OCI-LY7 (cell line): ENCODE measurements at regions not wholly inside any gene's neighbourhood (a gene's known extent, or its start where the extent isn't known, plus 50 kb on each side); places are given as distances from the start of the nearest gene placed in this dataset.

Experiments
- BruUV-seq: library from RNA; stranded (reverse); fragments of 400-500 nt; replicated peaks from 2 replicates; lab custom pipeline; 2021; lab: Mats Ljungman, UMichigan
- CTCF ChIA-PET: fragments of 300-600 bp; sonication (Branson Sonifier 250); formaldehyde crosslinking; loops from one replicate; lab custom pipeline; 2022; ENCODE audit warnings: antibody characterized with exemption; ENCODE audit not compliant: unreplicated experiment; lab: Charles Lee
- POLR2A ChIA-PET: fragments of 300-600 bp; sonication (Branson Sonifier 250); formaldehyde crosslinking; loops from one replicate; lab custom pipeline; 2022; ENCODE audit warnings: antibody characterized with exemption; lab: Charles Lee
- DNase-seq: peaks from one replicate; pipeline ENCODE4 v3.0.0-alpha.2; 2015; ENCODE audit warnings: low spot score
- H2AFZ ChIP-seq: fragments of 200-600 bp; sonication (generic), shearing (Covaris generic); 2 replicates; pipeline ENCODE4 v1.6.1; 2014; ENCODE audit warnings: mild to moderate bottlenecking, antibody characterized with exemption, low read length, moderate library complexity
- H3K27ac ChIP-seq: fragments of 200-600 bp; sonication (generic); 2 replicates; pipeline ENCODE4 v1.5.1; 2014; ENCODE audit warnings: mixed run types, low read depth, mild to moderate bottlenecking, moderate library complexity, low read length, inconsistent platforms; ENCODE audit not compliant: poor library complexity, severe bottlenecking
- H3K36me3 ChIP-seq: fragments of 200-600 bp; sonication (generic); 2 replicates; pipeline ENCODE4 v1.6.1; 2014; ENCODE audit warnings: mild to moderate bottlenecking, antibody characterized with exemption, low read length, moderate library complexity, mixed read lengths; ENCODE audit not compliant: insufficient read depth
- H3K4me1 ChIP-seq: fragments of 200-600 bp; sonication (generic); 2 replicates; pipeline ENCODE4 v1.5.1; 2014; ENCODE audit warnings: mild to moderate bottlenecking, low read length; ENCODE audit not compliant: insufficient read depth, poor library complexity, severe bottlenecking
- H3K4me2 ChIP-seq: fragments of 200-600 bp; sonication (generic); 2 replicates; pipeline ENCODE4 v1.6.1; 2014; ENCODE audit warnings: mild to moderate bottlenecking, low read length
- H3K4me3 ChIP-seq: fragments of 200-600 bp; sonication (generic); 2 replicates; pipeline ENCODE4 v1.5.1; 2014; ENCODE audit warnings: mild to moderate bottlenecking, low read depth, low read length; ENCODE audit not compliant: poor library complexity, severe bottlenecking
- H3K79me2 ChIP-seq: fragments of 200-600 bp; sonication (generic); 2 replicates; pipeline ENCODE4 v1.6.1; 2016; ENCODE audit warnings: low read depth, mild to moderate bottlenecking, low read length, moderate library complexity, mixed read lengths; ENCODE audit not compliant: insufficient read depth
- H3K9me2 ChIP-seq: fragments of 200-600 bp; sonication (generic); 2 replicates; pipeline ENCODE4 v1.6.1; 2016; ENCODE audit warnings: mild to moderate bottlenecking, low read length, mixed read lengths; ENCODE audit not compliant: insufficient read depth
- H3K9me3 ChIP-seq: fragments of 200-600 bp; sonication (generic); 2 replicates; pipeline ENCODE4 v1.6.1; 2014; ENCODE audit warnings: mild to moderate bottlenecking, mixed run types, low read length, mixed read lengths
- H4K20me1 ChIP-seq: fragments of 200-600 bp; sonication (generic); 2 replicates; pipeline ENCODE4 v1.6.1; 2014; ENCODE audit warnings: mild to moderate bottlenecking, antibody characterized with exemption, low read length, moderate library complexity, mixed read lengths; ENCODE audit not compliant: insufficient read depth
- EZH2phosphoT487 ChIP-seq: fragments of 200-600 bp; sonication (generic); IDR thresholded peaks from 2 replicates; pipeline ENCODE4 v1.6.1; 2018; ENCODE audit warnings: low read depth, borderline replicate concordance, mild to moderate bottlenecking, mixed run types, antibody characterized with exemption, low read length, moderate library complexity, mixed read lengths
- intact Hi-C: fragments of 100-400 bp; cut with micrococcal nuclease; formaldehyde crosslinking; loops from one replicate; pipeline ENCODE4 v1.10.0; 2022; ENCODE audit not compliant: unreplicated experiment
- TF ChIP-seq, protein P1 (sequence below): fragments of 200-600 bp; sonication (generic); conservative IDR thresholded peaks from 2 replicates; pipeline ENCODE4 v1.5.1; 2014; ENCODE audit warnings: mild to moderate bottlenecking, antibody characterized with exemption, low read length, moderate library complexity, mixed read lengths

DNA sequence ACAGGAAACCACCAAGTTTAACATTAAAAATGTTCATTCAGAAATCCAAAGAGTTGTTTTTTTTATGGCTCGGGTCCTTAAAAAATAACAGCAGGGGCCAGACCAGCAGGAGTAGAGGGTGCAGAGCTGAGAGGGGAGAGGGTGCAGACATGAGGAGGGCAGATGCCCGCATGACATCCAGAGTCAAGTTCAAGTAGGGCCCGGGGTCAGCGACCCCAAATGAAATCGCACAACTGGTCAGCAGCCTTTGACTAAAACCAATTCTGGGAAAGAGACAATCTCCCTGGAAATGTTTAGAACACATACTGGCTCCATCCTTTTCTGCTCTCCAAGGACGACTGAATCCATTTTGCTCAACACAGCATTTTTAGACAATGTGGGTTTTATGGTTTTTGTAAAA is 297.5 kb downstream of the FGFR2 start:
- Histone ChIP-seq H3K36me3 (no peaks in the 10 kb centered on the region), H4K20me1 (no peaks in the 10 kb centered on the region), H3K27ac (no peak overlapping the region), H3K9me2 (no peaks in the 10 kb centered on the region), H3K9me3 (no peaks in the 10 kb centered on the region), H3K4me3 (no peak overlapping the region), H3K4me1 (no peaks in the 10 kb centered on the region), H2AFZ (no peak overlapping the region), H3K4me2 (no peak overlapping the region), H3K79me2 (no peaks in the 10 kb centered on the region)
- POLR2A ChIA-PET = no interaction called here
- TF ChIP-seq EZH2phosphoT487 = no peak
- no TSS peak for BruUV-seq
- intact Hi-C loops = no loop called here
- DNase-seq = no peak
- CTCF ChIA-PET = no interaction called here

DNA sequence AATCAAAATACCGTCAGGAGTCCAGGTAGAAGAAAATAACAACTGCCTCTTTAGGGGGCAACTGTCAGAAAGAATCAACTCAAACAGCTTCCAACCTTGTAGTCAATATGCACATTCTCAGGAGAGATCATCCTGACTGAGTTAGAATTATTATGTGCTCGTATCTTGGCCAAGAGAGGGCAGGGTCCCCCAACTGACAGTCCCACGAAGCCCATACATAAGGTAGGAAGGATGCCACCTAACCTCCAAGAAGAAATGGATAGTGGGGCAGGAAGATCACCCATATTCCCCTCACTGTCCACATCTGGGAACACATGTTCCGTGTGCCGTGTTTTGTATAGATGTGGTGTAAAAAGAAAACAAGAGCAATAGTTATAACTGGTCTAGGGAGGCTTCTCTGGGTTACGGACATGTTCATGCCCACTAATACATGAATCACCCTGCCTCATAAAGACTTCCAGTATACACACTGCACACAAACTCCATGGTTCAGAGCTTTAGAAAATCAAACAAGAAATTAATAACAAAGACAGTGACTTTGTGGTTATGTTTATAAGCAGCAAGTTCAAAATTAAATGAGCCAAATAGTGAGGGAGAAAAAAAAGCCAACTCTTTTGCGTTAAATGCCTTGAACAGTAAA is 295.6 kb downstream of the FGFR2 start:
- H3K9me2 ChIP-seq = no peaks in the 10 kb centered on the region
- ChIA-PET POLR2A (no interaction called here), CTCF (no interaction called here)
- H3K4me2 ChIP-seq = no peak overlapping the region
- no peaks in the 10 kb centered on the region for H4K20me1 ChIP-seq
- no peak overlapping the region for H3K4me3 ChIP-seq
- H3K36me3 ChIP-seq = no peaks in the 10 kb centered on the region
- no peaks in the 10 kb centered on the region for H3K79me2 ChIP-seq
- no peak overlapping the region for H2AFZ ChIP-seq
- no peak for DNase-seq
- TF ChIP-seq, protein P1, sequence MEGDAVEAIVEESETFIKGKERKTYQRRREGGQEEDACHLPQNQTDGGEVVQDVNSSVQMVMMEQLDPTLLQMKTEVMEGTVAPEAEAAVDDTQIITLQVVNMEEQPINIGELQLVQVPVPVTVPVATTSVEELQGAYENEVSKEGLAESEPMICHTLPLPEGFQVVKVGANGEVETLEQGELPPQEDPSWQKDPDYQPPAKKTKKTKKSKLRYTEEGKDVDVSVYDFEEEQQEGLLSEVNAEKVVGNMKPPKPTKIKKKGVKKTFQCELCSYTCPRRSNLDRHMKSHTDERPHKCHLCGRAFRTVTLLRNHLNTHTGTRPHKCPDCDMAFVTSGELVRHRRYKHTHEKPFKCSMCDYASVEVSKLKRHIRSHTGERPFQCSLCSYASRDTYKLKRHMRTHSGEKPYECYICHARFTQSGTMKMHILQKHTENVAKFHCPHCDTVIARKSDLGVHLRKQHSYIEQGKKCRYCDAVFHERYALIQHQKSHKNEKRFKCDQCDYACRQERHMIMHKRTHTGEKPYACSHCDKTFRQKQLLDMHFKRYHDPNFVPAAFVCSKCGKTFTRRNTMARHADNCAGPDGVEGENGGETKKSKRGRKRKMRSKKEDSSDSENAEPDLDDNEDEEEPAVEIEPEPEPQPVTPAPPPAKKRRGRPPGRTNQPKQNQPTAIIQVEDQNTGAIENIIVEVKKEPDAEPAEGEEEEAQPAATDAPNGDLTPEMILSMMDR = no peak
- TF ChIP-seq EZH2phosphoT487 = no peak
- intact Hi-C loops = no loop called here
- H3K27ac ChIP-seq = no peak overlapping the region
- no peaks in the 10 kb centered on the region for H3K9me3 ChIP-seq
- no peaks in the 10 kb centered on the region for H3K4me1 ChIP-seq
- BruUV-seq = no TSS peak

DNA sequence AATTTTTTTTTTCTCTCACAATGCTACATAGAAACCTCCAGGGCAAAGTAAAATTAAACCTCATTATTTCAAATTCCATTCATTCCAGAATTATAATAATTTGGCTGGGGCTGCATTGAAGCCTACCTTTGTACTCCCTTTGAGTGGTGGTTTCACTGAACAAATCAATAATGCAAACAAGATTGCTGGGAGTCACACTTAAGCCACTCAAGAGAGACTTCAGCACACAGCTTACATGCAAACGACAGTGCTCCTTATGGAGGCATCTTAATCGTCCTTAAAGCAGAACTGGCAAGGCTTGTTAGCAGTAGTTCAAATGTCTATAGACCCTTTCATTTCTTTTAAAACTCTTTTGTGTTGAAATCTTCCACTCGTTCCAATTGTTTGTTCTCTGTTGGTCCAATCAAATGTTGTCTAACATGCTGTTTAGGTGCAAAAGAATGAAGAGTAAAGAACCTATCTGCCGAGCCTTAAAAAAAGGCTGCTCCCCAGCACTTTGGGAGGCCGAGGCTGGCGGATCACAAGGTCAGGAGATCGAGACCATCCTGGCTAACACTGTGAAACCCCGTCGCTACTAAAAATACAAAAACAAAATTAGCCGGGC is 294.9 kb downstream of the FGFR2 start:
- H3K27ac ChIP-seq = no peak overlapping the region
- no peaks in the 10 kb centered on the region for H3K36me3 ChIP-seq
- ChIA-PET CTCF (no interaction called here), POLR2A (no interaction called here)
- H4K20me1 ChIP-seq = no peaks in the 10 kb centered on the region
- H3K4me2 ChIP-seq = no peak overlapping the region
- no peaks in the 10 kb centered on the region for H3K9me3 ChIP-seq
- no peak overlapping the region for H3K4me3 ChIP-seq
- DNase-seq = no peak
- H3K79me2 ChIP-seq = no peaks in the 10 kb centered on the region
- no peaks in the 10 kb centered on the region for H3K9me2 ChIP-seq
- H3K4me1 ChIP-seq = no peaks in the 10 kb centered on the region
- intact Hi-C loops = no loop called here
- H2AFZ ChIP-seq = no peak overlapping the region
- TF ChIP-seq EZH2phosphoT487 = no peak
- TF ChIP-seq, protein P1 = no peak
- no TSS peak for BruUV-seq
